ENCODE measurements at regions not wholly inside any gene's neighbourhood (a gene's known extent, or its start where the extent isn't known, plus 50 kb on each side); places are given as distances from the start of the nearest gene placed in this dataset.

GRCh38 chr3:90062631-90063200 is 955.3 kb downstream of the EPHA3 start:
- H3K27ac ChIP-seq (ENCODE audit: extremely low read depth, low read depth, low read length), result no peak overlapping the region
- H3K36me3 ChIP-seq (ENCODE audit: control insufficient read depth, insufficient read depth, low read length), result no peaks in the 10 kb centered on the region
- in situ Hi-C loops (cut with MboI), result no loop called here
- H3K9ac ChIP-seq (ENCODE audit: insufficient read depth in 1 of 2, low read depth in 2 of 2, low read length in 2 of 2), result no peak overlapping the region
- CTCF ChIA-PET (ENCODE audit: low intra/inter-chr PET ratio), result no interaction called here
- H3K9me1 ChIP-seq (ENCODE audit: control insufficient read depth, insufficient read depth, low read length), result no peaks in the 10 kb centered on the region
- no peak overlapping the region for H3K4me2 ChIP-seq (ENCODE audit: insufficient read depth, low read length)
- H3K79me2 ChIP-seq (ENCODE audit: control insufficient read depth, insufficient read depth, low read length), result no peaks in the 10 kb centered on the region
- H2AFZ ChIP-seq (ENCODE audit: low read depth, low read length), result no peak overlapping the region
- no peaks in the 10 kb centered on the region for H4K20me1 ChIP-seq (replicated peaks; ENCODE audit: control insufficient read depth, insufficient read depth, low read length)
- BruUV-seq (replicated peaks), result no TSS peak
- no peaks in the 10 kb centered on the region for H3K27me3 ChIP-seq (ENCODE audit: control insufficient read depth in 2 of 2, insufficient read depth in 2 of 2, low read length in 2 of 2)
- FAIRE-seq, result no peak
- no peak for ATAC-seq
- DNase-seq (ENCODE audit: extremely low read depth in 1 of 4, low spot score in 3 of 4), result no peak
- 0% methylated on average over 2 of the region's 2 CpGs for WGBS (ENCODE audit: insufficient coverage, low coverage, missing lambda C conversion rate)
- no peaks in the 10 kb centered on the region for H3K9me3 ChIP-seq (replicated peaks; ENCODE audit: control insufficient read depth, insufficient read depth, low read depth, low read length)
- POLR2A ChIA-PET, result no interaction called here
- intact Hi-C loops (cut with micrococcal nuclease), result no loop called here
- H3K4me3 ChIP-seq, result no peak overlapping the region
- H3K4me1 ChIP-seq (replicated peaks in 1 of 2; ENCODE audit: control insufficient read depth in 2 of 2, insufficient read depth in 2 of 2, low read length in 2 of 2), result no peaks in the 10 kb centered on the region
- TF ChIP-seq, protein P1, sequence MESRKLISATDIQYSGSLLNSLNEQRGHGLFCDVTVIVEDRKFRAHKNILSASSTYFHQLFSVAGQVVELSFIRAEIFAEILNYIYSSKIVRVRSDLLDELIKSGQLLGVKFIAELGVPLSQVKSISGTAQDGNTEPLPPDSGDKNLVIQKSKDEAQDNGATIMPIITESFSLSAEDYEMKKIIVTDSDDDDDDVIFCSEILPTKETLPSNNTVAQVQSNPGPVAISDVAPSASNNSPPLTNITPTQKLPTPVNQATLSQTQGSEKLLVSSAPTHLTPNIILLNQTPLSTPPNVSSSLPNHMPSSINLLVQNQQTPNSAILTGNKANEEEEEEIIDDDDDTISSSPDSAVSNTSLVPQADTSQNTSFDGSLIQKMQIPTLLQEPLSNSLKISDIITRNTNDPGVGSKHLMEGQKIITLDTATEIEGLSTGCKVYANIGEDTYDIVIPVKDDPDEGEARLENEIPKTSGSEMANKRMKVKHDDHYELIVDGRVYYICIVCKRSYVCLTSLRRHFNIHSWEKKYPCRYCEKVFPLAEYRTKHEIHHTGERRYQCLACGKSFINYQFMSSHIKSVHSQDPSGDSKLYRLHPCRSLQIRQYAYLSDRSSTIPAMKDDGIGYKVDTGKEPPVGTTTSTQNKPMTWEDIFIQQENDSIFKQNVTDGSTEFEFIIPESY (CRISPR knock-in tag; IDR thresholded peaks at IDR 0.05), result no peak
- TF ChIP-seq MLX (CRISPR knock-in tag; conservative IDR thresholded peaks at IDR 0.05) (no peak), ZBTB12 (CRISPR knock-in tag; IDR thresholded peaks at IDR 0.05) (no peak), LARP7 (IDR thresholded peaks at IDR 0.05) (no peak), CREBBP (IDR thresholded peaks at IDR 0.05; ENCODE audit: low read depth, low read length) (no peak), HMGN3 (IDR thresholded peaks at IDR 0.05; ENCODE audit: borderline replicate concordance, extremely low read depth, insufficient read length, low read depth, low read length) (no peak), ZNF282 (CRISPR knock-in tag; IDR thresholded peaks at IDR 0.05) (no peak), TARDBP (IDR thresholded peaks at IDR 0.05) (no peak)
- TF ChIP-seq, protein P2, sequence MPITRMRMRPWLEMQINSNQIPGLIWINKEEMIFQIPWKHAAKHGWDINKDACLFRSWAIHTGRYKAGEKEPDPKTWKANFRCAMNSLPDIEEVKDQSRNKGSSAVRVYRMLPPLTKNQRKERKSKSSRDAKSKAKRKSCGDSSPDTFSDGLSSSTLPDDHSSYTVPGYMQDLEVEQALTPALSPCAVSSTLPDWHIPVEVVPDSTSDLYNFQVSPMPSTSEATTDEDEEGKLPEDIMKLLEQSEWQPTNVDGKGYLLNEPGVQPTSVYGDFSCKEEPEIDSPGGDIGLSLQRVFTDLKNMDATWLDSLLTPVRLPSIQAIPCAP (CRISPR knock-in tag; IDR thresholded peaks at IDR 0.05; ENCODE audit: borderline replicate concordance), result no peak
